MM.1S (cell line): ENCODE measurements at regions not wholly inside any gene's neighbourhood (a gene's known extent, or its start where the extent isn't known, plus 50 kb on each side); places are given as distances from the start of the nearest gene placed in this dataset.

ENCODE experiments used
- DNase-seq: peaks from one replicate; pipeline ENCODE4 v3.0.0-alpha.2; 2015
- H2AFZ ChIP-seq: fragments of 300-600 bp; sonication (generic); 2 replicates; pipeline ENCODE4 v1.6.0; 2016; ENCODE audit warnings: antibody characterized with exemption, low read length
- H3F3A ChIP-seq: fragments of 300-600 bp; sonication (generic); 2 replicates; pipeline ENCODE4 v1.6.1; 2016; ENCODE audit warnings: mild to moderate bottlenecking, antibody characterized with exemption, low read length, moderate library complexity, mixed read lengths; ENCODE audit not compliant: insufficient read depth
- H3K27ac ChIP-seq: fragments of 300-600 bp; sonication (generic); 2 replicates; pipeline ENCODE4 v1.5.1; 2016; ENCODE audit warnings: mild to moderate bottlenecking, low read length
- H3K27me3 ChIP-seq: fragments of 300-600 bp; sonication (generic); replicated peaks from 2 replicates; pipeline ENCODE4 v1.6.0; 2016; ENCODE audit warnings: low read length; ENCODE audit not compliant: insufficient read depth
- H3K36me3 ChIP-seq: fragments of 300-600 bp; sonication (generic); replicated peaks from 2 replicates; pipeline ENCODE4 v1.6.1; 2016; ENCODE audit warnings: mild to moderate bottlenecking, low read length, mixed read lengths; ENCODE audit not compliant: insufficient read depth
- H3K4me1 ChIP-seq: fragments of 300-600 bp; sonication (generic); 2 replicates; pipeline ENCODE4 v1.6.1; 2016; ENCODE audit warnings: low read length, mixed read lengths
- H3K4me2 ChIP-seq: fragments of 300-600 bp; sonication (generic); 2 replicates; pipeline ENCODE4 v1.6.0; 2016; ENCODE audit warnings: low read depth, low read length
- H3K4me3 ChIP-seq: fragments of 300-600 bp; sonication (generic); 2 replicates; pipeline ENCODE4 v1.5.1; 2016; ENCODE audit warnings: low read length, mixed read lengths
- H3K79me2 ChIP-seq: fragments of 300-600 bp; sonication (generic); 2 replicates; pipeline ENCODE4 v1.6.1; 2016; ENCODE audit warnings: mixed run types, low read length, mixed read lengths
- H3K9ac ChIP-seq: fragments of 300-600 bp; sonication (generic); 2 replicates; pipeline ENCODE4 v1.6.1; 2016; ENCODE audit warnings: low read length, mixed read lengths
- H3K9me2 ChIP-seq: fragments of 300-600 bp; sonication (generic); replicated peaks from 2 replicates; pipeline ENCODE4 v1.6.1; 2016; ENCODE audit warnings: mild to moderate bottlenecking, low read length, mixed read lengths; ENCODE audit not compliant: insufficient read depth
- H3K9me3 ChIP-seq: fragments of 300-600 bp; sonication (generic); replicated peaks from 2 replicates; pipeline ENCODE4 v1.6.1; 2016; ENCODE audit warnings: mild to moderate bottlenecking, low read length, mixed read lengths; ENCODE audit not compliant: insufficient read depth
- H4K20me1 ChIP-seq: fragments of 300-600 bp; sonication (generic); 2 replicates; pipeline ENCODE4 v1.6.1; 2016; ENCODE audit warnings: mild to moderate bottlenecking, low read length, moderate library complexity, mixed read lengths; ENCODE audit not compliant: insufficient read depth
- CTCF ChIP-seq: fragments of 300-600 bp; sonication (generic); IDR thresholded peaks from 2 replicates; pipeline ENCODE4 v1.5.1; 2016; ENCODE audit warnings: antibody characterized with exemption, low read length, mixed read lengths
- EZH2 ChIP-seq: fragments of 300-600 bp; sonication (generic); optimal IDR thresholded peaks from 2 replicates; pipeline ENCODE3; 2017; ENCODE audit warnings: low read depth, mild to moderate bottlenecking, antibody characterized with exemption, low read length, mixed read lengths
- EZH2phosphoT487 ChIP-seq: fragments of 300-600 bp; sonication (generic); IDR thresholded peaks from 2 replicates; pipeline ENCODE4 v1.6.1; 2018; ENCODE audit warnings: antibody characterized with exemption, low read length

- Histone ChIP-seq H3K27ac (no peak overlapping the region), H3K9me2 (no peaks in the 10 kb centered on the region), H2AFZ (no peak overlapping the region), H3K27me3 (no peaks in the 10 kb centered on the region), H3K9ac (no peak overlapping the region), H3K36me3 (no peaks in the 10 kb centered on the region), H4K20me1 (no peaks in the 10 kb centered on the region), H3K4me1 (no peaks in the 10 kb centered on the region), H3K4me2 (no peak overlapping the region), H3K4me3 (no peak overlapping the region), H3K9me3 (no peaks in the 10 kb centered on the region), H3K79me2 (no peaks in the 10 kb centered on the region), H3F3A (no peaks in the 10 kb centered on the region)
- TF ChIP-seq EZH2phosphoT487: no peak
- TF ChIP-seq CTCF: no peak
- no peak for TF ChIP-seq EZH2
- DNase-seq: no peak
Measured at GRCh38 chr18:45207328-45207727, 407.9 kb upstream of the SLC14A2 start.

GRCh38 chr18:45208164-45208563 lies 407.1 kb upstream of the SLC14A2 start:
- no peak overlapping the region for H3K4me3 ChIP-seq
- no peaks in the 10 kb centered on the region for H3F3A ChIP-seq
- H4K20me1 ChIP-seq: no peaks in the 10 kb centered on the region
- H3K4me2 ChIP-seq: no peak overlapping the region
- no peak for TF ChIP-seq EZH2phosphoT487
- TF ChIP-seq EZH2: no peak
- TF ChIP-seq CTCF: no peak
- H3K36me3 ChIP-seq: no peaks in the 10 kb centered on the region
- no peaks in the 10 kb centered on the region for H3K9me3 ChIP-seq
- H3K79me2 ChIP-seq: no peaks in the 10 kb centered on the region
- no peaks in the 10 kb centered on the region for H3K27me3 ChIP-seq
- H3K4me1 ChIP-seq: no peaks in the 10 kb centered on the region
- no peak overlapping the region for H3K9ac ChIP-seq
- DNase-seq: no peak
- H2AFZ ChIP-seq: no peak overlapping the region
- H3K9me2 ChIP-seq: no peaks in the 10 kb centered on the region
- no peak overlapping the region for H3K27ac ChIP-seq

GRCh38 chr18:45212181-45213039 lies 402.9 kb upstream of the SLC14A2 start:
- H3K27ac ChIP-seq: no peak overlapping the region
- no peak overlapping the region for H3K4me3 ChIP-seq
- no peaks in the 10 kb centered on the region for H3K27me3 ChIP-seq
- H2AFZ ChIP-seq: no peak overlapping the region
- H3K9me2 ChIP-seq: no peaks in the 10 kb centered on the region
- no peaks in the 10 kb centered on the region for H3K79me2 ChIP-seq
- H3K9ac ChIP-seq: no peak overlapping the region
- no peaks in the 10 kb centered on the region for H3K36me3 ChIP-seq
- no peaks in the 10 kb centered on the region for H3F3A ChIP-seq
- H3K4me2 ChIP-seq: no peak overlapping the region
- H3K9me3 ChIP-seq: no peaks in the 10 kb centered on the region
- peak; percentile 81 for DNase-seq
- TF ChIP-seq EZH2 (no peak), EZH2phosphoT487 (no peak), CTCF (peak; percentile 100)
- H3K4me1 ChIP-seq: no peaks in the 10 kb centered on the region
- no peaks in the 10 kb centered on the region for H4K20me1 ChIP-seq
